Smooth muscle cell (in vitro differentiated cells): ENCODE measurements at regions not wholly inside any gene's neighbourhood (a gene's known extent, or its start where the extent isn't known, plus 50 kb on each side); places are given as distances from the start of the nearest gene placed in this dataset.

Source experiments
- DNase-seq: peaks from one replicate; lab custom pipeline; 2025; ENCODE audit not compliant: unreplicated experiment; lab: John Stamatoyannopoulos, UW
- H2AFZ ChIP-seq: fragments of 200-600 bp; sonication (generic); 2 replicates; pipeline ENCODE4 v1.6.0; 2016; ENCODE audit warnings: antibody characterized with exemption, low read depth, mild to moderate bottlenecking
- H3F3A ChIP-seq: fragments of 200-600 bp; sonication (generic); 2 replicates; pipeline ENCODE4 v1.6.0; 2017; ENCODE audit warnings: antibody characterized with exemption, low read depth
- H3K27ac ChIP-seq: fragments of 200-600 bp; sonication (generic); 2 replicates; pipeline ENCODE4 v1.5.1; 2016; ENCODE audit warnings: low read depth, mild to moderate bottlenecking
- H3K27me3 ChIP-seq: fragments of 200-600 bp; sonication (generic); 2 replicates; pipeline ENCODE4 v1.6.1; 2016; ENCODE audit warnings: low read depth, mild to moderate bottlenecking
- H3K36me3 ChIP-seq: fragments of 200-600 bp; sonication (generic); 2 replicates; pipeline ENCODE4 v1.5.1; 2016; ENCODE audit warnings: low read depth
- H3K4me1 ChIP-seq: fragments of 200-600 bp; sonication (generic); 2 replicates; pipeline ENCODE4 v1.5.1; 2016; ENCODE audit warnings: low read depth
- H3K4me2 ChIP-seq: fragments of 200-600 bp; sonication (generic); 2 replicates; pipeline ENCODE4 v1.6.0; 2016; ENCODE audit warnings: mild to moderate bottlenecking
- H3K4me3 ChIP-seq: fragments of 200-600 bp; sonication (generic); 2 replicates; pipeline ENCODE4 v1.5.1; 2016; ENCODE audit warnings: mild to moderate bottlenecking
- H3K79me2 ChIP-seq: fragments of 200-600 bp; sonication (generic); 2 replicates; pipeline ENCODE4 v1.6.0; 2016; ENCODE audit warnings: low read depth, mild to moderate bottlenecking
- H3K9ac ChIP-seq: fragments of 200-600 bp; sonication (generic); 2 replicates; pipeline ENCODE4 v1.6.0; 2016; ENCODE audit warnings: low read depth
- H3K9me3 ChIP-seq: fragments of 200-600 bp; sonication (generic); replicated peaks from 2 replicates; pipeline ENCODE4 v1.5.1; 2016; ENCODE audit warnings: low read depth
- H4K20me1 ChIP-seq: fragments of 200-600 bp; sonication (generic); 2 replicates; pipeline ENCODE4 v1.6.0; 2016; ENCODE audit warnings: low read depth
- CTCF ChIP-seq: fragments of 200-600 bp; sonication (generic); IDR thresholded peaks from 2 replicates; pipeline ENCODE4 v1.5.1; 2017; ENCODE audit warnings: borderline replicate concordance, mild to moderate bottlenecking, antibody characterized with exemption; ENCODE audit not compliant: insufficient read depth, poor library complexity, severe bottlenecking
- WGBS: methylation state at CpG from one replicate; pipeline ENCODE4 v1.1.7; 2016; ENCODE audit warnings: low lambda C conversion rate; 5-methylcytosine and 5-hydroxymethylcytosine counted together

- Histone ChIP-seq H3K9me3 (no peaks in the 10 kb centered on the region), H4K20me1 (no peaks in the 10 kb centered on the region), H3K27me3 (no peaks in the 10 kb centered on the region), H2AFZ (no peak overlapping the region), H3K36me3 (no peaks in the 10 kb centered on the region), H3F3A (no peaks in the 10 kb centered on the region), H3K4me3 (no peak overlapping the region), H3K79me2 (no peaks in the 10 kb centered on the region), H3K9ac (no peak overlapping the region), H3K4me1 (no peaks in the 10 kb centered on the region), H3K27ac (no peak overlapping the region), H3K4me2 (no peak overlapping the region)
- no peak for DNase-seq
- TF ChIP-seq CTCF = no peak
- 86% methylated on average over 1 of the region's 1 CpG for WGBS
Observed at GRCh38 chr3:74808506-74809275, 194.2 kb upstream of the CNTN3 start.

- Histone ChIP-seq H3F3A (no peaks in the 10 kb centered on the region), H4K20me1 (no peaks in the 10 kb centered on the region), H3K9me3 (no peaks in the 10 kb centered on the region), H3K27ac (no peak overlapping the region), H3K27me3 (no peaks in the 10 kb centered on the region), H3K36me3 (no peaks in the 10 kb centered on the region), H3K4me2 (no peak overlapping the region), H3K4me3 (no peak overlapping the region), H3K9ac (no peak overlapping the region), H3K4me1 (no peaks in the 10 kb centered on the region), H3K79me2 (no peaks in the 10 kb centered on the region), H2AFZ (no peak overlapping the region)
- TF ChIP-seq CTCF = no peak
- WGBS = 80% methylated on average over 2 of the region's 2 CpGs
- no peak for DNase-seq
Observed at GRCh38 chr3:74801924-74802323, 187.5 kb upstream of the CNTN3 start.

GRCh38 chr3:74789111-74789510, 174.7 kb upstream of the CNTN3 start:
- H3K4me3 ChIP-seq = no peak overlapping the region
- WGBS = 59% methylated on average over 3 of the region's 3 CpGs

More at GRCh38 chr3:74789111-74789510, 174.7 kb upstream of the CNTN3 start:
- Histone ChIP-seq H3F3A (no peaks in the 10 kb centered on the region), H3K36me3 (no peaks in the 10 kb centered on the region), H4K20me1 (no peaks in the 10 kb centered on the region), H3K27me3 (no peaks in the 10 kb centered on the region), H3K4me1 (no peaks in the 10 kb centered on the region), H3K79me2 (no peaks in the 10 kb centered on the region), H3K4me2 (no peak overlapping the region), H3K27ac (peak overlapping the region; percentile 9), H3K9me3 (no peaks in the 10 kb centered on the region), H2AFZ (no peak overlapping the region), H3K9ac (no peak overlapping the region)
- TF ChIP-seq CTCF = no peak
- DNase-seq = no peak
